Astrocyte (in vitro differentiated cells and primary cell): ENCODE measurements at regions not wholly inside any gene's neighbourhood (a gene's known extent, or its start where the extent isn't known, plus 50 kb on each side); places are given as distances from the start of the nearest gene placed in this dataset.

ENCODE experiments used
- CTCF ChIP-seq: IDR thresholded peaks from 2 replicates; pipeline ENCODE4 v1.5.1; 2011; ENCODE audit warnings: low read depth, mild to moderate bottlenecking, inconsistent platforms, low read length, moderate library complexity; ENCODE audit not compliant: insufficient read depth
- EZH2 ChIP-seq: IDR thresholded peaks from 2 replicates; pipeline ENCODE4 v1.6.1; 2012; ENCODE audit warnings: mild to moderate bottlenecking, low read length, inconsistent platforms; ENCODE audit not compliant: insufficient read depth

- TF ChIP-seq CTCF = no peak
- no peak for TF ChIP-seq EZH2
Measured at GRCh38 chr1:195909061-195909460, 699.2 kb downstream of the KCNT2 start.
